Limb (tissue), 2 donors: ENCODE measurements at regions not wholly inside any gene's neighbourhood (a gene's known extent, or its start where the extent isn't known, plus 50 kb on each side); places are given as distances from the start of the nearest gene placed in this dataset.
"Not testable (repeated sequence)": the region's sequence is repeated elsewhere in the genome, so short reads cannot be mapped to it uniquely, and the experiment has no call there.

Experiments
- DNase-seq, 2 donors: peaks; one replicate each; pipeline ENCODE4 v3.0.0-alpha.2; 2016; ENCODE audit errors: extremely low spot score in 2 of 2

DNA sequence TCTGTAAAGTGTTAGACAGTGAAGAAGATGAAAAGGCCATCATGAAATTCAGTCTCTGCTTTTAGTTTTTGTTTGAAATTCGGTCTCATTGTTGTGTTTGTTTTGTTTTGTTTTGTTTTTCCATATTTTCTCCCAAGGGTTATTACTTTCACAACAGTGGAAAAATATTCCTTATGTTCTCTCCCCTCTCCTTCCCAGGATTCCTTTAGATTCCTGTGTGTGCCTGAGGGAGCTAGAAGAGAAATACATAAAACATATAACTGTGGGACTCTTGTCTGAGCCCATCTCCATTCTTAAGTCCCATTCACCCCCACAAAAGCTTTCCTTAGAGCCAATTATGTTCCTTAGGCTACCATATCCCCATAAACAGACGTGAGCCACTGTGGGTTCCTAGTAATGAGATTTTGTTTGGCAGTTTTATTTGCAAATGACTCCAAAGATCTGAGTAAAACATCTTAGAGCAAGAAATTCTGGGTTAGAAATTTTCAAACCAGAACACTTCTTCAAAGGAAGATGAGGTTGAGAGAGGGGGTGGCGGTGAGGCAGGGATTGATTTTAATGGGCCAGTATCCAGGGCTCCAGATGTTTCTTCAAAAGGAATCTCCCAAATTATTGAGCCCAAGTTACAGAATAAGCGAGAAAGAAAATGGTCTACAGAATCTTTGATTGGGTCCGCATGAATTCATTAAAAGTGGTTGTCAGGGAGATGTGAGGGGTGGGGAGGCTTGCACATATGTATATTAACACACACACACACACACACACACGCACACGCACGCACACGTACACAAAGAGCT lies 157.8 kb upstream of the TNP1 start:
- DNase-seq, result peak; percentile 39 to 41

DNA sequence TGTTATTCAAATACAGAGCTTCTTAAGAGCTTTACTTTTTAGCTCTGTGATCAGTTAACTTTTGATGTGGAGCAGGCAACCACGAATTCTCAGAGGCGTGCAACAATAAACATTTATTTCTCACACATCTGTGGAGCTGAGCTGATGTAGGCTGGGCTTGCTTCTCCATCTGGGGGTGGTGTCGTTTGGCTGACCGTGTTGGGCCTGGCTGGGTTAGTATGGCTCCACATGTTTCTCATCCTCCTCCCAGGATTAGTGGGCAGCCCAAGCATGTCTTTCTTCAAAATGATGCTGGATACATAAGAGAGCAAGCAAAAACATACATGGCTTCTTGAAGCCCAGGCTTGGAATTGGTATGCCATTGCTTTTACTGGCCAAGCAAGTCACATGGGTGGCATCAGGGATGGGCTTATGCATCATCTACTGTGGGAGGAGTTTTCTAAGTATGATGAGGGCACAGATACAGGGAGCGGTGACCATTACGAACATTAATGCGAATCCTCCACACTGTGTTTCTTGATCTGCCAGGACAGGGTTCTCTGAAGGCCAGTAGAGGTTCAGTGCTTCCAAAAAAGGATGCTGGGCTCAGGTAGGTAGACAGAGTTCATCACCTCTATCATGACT lies 157.0 kb upstream of the TNP1 start:
- no peak for DNase-seq

DNA sequence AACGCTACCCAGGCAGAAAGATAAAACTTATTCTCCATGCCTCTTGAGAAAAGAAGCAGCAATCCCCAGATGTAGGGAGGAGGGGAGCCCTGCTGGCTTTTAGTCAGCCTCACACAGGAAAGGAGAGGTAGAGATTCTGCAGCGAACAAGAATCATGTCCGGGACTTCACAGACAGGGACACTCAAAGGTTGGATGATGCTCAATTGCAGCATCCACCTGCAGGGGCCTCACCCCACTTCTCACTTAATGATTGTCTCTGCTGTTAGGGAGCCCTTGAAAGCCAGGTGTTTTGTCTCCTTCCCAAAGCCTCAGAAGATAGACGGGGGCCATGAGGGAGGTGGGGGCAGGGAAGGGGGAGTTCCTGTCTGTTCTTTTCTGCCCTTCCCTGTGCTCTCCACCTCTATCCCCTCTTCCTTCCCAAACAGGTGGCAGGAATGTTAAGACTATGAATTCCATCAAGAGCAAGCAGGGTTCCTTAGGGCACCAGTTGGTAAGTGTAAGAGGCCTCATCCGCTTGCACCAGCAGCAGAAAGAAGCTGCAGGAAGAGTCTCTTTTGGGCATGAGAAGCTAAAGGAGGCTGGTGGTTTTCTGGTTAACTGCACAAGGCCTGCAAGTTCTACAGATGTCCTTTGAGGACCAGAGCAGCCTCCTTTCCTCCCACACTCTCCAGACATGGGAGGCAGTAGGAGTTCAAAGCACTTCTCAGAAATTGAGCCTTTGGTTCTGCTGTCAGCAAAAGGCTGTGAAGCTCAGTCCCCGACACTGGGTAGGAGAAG lies 154.7 kb upstream of the TNP1 start:
- no peak for DNase-seq

- no peak for DNase-seq
Measured at GRCh38 chr2:217013926-217014325, 154.1 kb upstream of the TNP1 start.

DNA sequence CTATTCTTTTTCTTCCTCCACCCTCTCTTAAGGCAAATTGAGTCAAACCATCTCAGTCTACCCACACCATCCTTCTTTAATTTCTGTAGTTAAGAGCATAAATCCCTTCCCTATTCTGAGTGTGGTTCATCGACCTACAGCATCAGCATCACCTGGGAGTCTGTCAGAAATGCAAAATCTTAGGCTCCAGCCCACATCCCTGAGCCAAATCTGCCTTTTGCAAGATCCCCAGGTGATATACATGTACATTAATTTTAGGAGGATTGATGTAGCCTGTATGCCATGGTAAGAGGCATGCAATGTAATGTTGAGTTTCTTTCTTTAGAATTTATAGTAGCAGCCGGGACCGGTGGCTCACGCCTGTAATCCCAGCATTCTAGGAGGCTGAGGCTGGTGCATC lies 151.7 kb upstream of the TNP1 start:
- DNase-seq, result no peak

GRCh38 chr2:217010173-217010572 lies 150.3 kb upstream of the TNP1 start:
- DNase-seq, result no peak

DNA sequence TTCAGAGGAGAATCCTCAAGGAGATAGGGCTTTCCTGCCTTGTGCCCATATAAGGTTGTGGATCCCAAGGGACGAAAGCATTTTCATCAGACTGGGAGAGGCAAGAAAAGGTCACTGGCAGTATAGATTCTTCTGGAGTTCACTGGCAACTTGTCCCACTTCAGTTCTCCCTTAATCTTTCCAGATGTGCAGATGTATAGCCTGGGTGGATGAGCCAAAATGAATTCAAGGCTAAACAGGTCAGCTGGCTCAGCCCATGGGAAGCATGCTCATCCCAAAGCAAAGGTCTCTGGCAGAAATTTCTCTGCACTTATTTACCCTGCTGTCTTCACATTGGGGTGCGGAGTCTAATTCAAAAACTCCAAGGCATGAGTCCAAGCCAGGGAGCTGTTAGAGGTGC lies 148.9 kb upstream of the TNP1 start:
- DNase-seq, result peak in 1 of 2 donors; percentile 48

DNA sequence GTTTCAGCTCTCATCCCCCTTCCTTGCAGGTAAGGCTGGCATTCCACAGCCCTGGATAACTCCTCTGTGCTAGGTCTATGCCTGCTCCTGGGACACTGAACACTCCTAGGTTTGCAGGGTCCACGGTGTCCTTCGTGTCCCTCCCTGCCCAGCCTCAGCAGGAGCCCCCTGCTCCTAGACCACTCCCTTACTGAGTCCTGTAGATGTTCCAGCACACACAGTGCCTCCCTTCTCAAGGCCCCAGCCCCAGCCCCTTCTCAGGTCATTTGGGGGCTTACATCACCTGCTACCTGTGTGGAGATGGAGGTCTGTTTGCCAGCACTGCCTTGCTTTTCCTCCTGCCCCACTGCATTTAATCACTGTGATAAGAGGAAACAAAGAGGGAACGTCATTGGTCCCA lies 146.4 kb upstream of the TNP1 start:
- no peak for DNase-seq

- DNase-seq, result peak in 1 of 2 donors; percentile 43
Measured at GRCh38 chr2:217004656-217005055, 144.8 kb upstream of the TNP1 start.

GRCh38 chr2:217001740-217002139 lies 141.9 kb upstream of the TNP1 start:
- DNase-seq, result no peak

GRCh38 chr2:217000406-217000805 lies 140.5 kb upstream of the TNP1 start:
- DNase-seq, result no peak

DNA sequence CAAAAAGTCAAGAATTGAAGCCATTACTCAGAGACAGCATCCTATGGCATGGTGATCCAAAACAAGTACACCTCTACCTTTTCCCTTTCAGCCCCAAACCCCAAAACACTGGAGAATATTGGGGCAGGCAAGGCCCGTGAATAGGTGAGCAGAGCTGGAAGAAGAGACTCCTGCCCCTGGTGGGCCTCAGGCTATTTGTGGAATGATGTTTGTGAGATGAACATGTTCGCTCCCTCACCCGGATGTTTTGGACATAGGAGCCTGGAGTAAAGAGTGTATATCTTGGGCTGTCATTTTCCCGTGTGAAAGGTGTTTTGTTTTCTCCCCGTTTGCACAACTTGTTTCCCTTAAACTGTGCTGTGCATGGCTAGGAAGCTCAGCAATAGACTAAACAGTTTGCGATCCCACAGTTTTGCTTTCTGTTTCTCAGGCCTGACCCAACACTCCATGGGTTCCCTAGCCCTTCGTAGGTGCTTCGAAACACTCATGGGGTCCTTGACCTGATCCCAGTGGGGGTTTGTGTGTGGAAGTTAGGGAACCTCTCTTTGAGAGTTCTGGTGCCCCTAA lies 136.5 kb upstream of the TNP1 start:
- DNase-seq, result no peak

- no peak for DNase-seq
Measured at GRCh38 chr2:216994353-216994854, 134.5 kb upstream of the TNP1 start.

GRCh38 chr2:216992056-216992675 lies 132.3 kb upstream of the TNP1 start:
- peak; percentile 51 for DNase-seq

- DNase-seq, result peak in 1 of 2 donors; percentile 68
Measured at GRCh38 chr2:216991563-216991962, 131.7 kb upstream of the TNP1 start.

DNA sequence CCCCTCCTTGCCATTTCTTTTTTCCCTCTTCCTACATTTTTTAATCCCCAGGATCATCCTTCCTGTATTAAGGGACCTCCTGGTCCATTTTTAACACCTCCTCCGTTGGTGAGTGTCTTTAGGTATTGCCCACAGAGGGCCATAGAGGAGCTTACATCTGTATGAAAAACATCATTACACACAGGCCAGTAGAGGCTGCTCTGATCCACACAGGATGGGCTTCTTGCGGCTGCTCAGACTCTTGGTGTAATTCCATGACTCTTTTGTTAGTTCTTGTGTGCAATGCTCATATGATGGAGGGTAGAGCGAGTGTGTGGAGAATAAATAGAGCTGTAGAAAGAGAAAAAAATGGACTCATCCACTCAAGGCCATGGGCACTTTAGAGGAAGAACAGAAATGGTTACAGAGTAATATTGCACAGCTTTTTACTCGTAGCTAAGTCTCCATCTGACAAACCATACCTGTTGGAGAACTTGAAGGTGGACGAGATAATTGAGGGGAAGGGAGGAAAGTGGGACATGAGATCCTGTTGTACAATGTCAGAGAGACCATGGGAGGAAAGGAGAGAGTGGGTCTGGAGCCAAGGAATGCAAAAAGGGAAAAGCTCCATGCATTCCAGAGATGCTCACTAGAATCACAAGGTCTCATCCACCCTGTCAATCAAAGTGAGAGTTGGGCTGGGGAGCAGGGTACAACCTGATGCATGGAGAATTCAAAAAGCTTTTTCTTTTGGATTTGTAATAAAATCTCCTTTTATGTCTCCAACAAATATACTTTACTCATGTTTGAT lies 129.7 kb upstream of the TNP1 start:
- no peak for DNase-seq

DNA sequence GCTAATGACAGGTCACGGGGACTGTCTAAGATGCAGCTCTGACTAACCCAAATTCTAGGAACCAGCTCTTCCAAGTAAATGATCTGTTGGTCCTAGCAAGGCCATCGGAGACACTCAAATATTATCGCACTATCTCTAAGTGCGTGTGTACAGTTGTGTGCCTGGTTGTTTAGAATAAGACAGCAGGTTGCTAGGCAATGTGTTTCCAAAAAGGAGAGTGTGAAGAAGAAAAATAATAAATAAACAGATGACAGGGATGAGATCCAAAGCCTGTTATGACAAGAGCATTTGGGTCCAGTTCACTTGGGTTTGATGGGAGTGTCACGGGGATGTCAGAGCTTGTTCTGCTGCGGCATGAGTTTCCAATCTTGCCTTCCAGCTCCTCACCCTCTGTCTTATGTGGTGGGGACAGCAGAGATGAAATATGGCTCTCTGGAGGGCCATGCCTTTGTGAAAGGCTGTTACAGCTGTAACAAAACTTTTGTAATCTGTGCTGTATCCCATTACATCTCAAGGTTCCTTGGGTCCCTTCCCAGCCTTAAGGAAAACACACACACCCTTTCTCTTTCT lies 127.5 kb upstream of the TNP1 start:
- DNase-seq, result peak; percentile 44 to 70

- DNase-seq, result no peak
Measured at GRCh38 chr2:216985658-216986141, 125.8 kb upstream of the TNP1 start.

- no peak for DNase-seq
Measured at GRCh38 chr2:216984937-216985336, 125.1 kb upstream of the TNP1 start.

DNA sequence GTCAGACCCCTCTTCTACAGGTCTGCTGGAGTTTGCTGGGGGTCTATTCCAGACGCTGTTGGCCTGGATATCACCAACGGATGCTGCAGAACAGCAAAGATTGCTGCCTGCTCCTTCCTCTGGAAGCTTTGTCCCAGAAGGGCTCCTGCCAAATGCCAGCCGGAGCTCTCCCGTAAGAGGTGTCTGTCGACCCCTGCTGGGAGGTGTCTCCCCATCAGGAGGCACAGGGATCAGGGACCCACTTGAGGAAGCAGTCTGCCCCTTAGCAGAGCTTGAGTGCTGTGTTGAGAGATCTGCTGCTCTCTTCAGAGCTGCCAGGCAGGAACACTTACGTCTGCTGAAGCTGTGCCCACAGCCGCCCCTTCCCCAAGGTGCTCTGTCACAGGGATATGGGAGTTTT lies 122.1 kb upstream of the TNP1 start:
- DNase-seq, result not testable (repeated sequence)
